Stomach (tissue), 8 donors: ENCODE measurements at regions not wholly inside any gene's neighbourhood (a gene's known extent, or its start where the extent isn't known, plus 50 kb on each side); places are given as distances from the start of the nearest gene placed in this dataset.

ENCODE experiments used
- DNase-seq, 2 donors: peaks; one replicate each; pipeline versions ENCODE4 v3.0.0 to v3.0.0-alpha.2; 2013 to 2019
- H3K27ac ChIP-seq, 5 donors: fragments of 200-600 bp in 4 of 5; sonication (generic) in 4 of 5; one replicate each; pipeline ENCODE4 v1.5.1; 2013 to 2019; ENCODE audit warnings: mild to moderate bottlenecking in 1 of 5, moderate library complexity in 1 of 5
- H3K27me3 ChIP-seq, 3 donors: fragments of 200-600 bp; sonication (generic); one replicate each; pipeline ENCODE4 v1.5.1; 2017 to 2019; ENCODE audit warnings: mixed run types in 1 of 3
- H3K36me3 ChIP-seq, 4 donors: fragments of 200-600 bp; sonication (generic); 1 replicate in 3 of 4; 2 replicates in 1 of 4; pipeline ENCODE4 v1.5.1; 2016 to 2019
- H3K4me1 ChIP-seq, 4 donors: fragments of 200-600 bp; sonication (generic); one replicate each; pipeline ENCODE4 v1.5.1; 2016 to 2019
- H3K4me3 ChIP-seq, 4 donors: fragments of 200-600 bp; sonication (generic) in 3 of 4; one replicate each; pipeline ENCODE4 v1.5.1; 2016 to 2019; ENCODE audit warnings: mild to moderate bottlenecking in 1 of 4
- H3K9me3 ChIP-seq, 4 donors: fragments of 200-600 bp; sonication (generic); one replicate each; pipeline ENCODE4 v1.5.1; 2016 to 2019
- EP300 ChIP-seq: sonication (generic); formaldehyde crosslinking; IDR thresholded peaks from one replicate; pipeline ENCODE4 v1.6.1; 2017; ENCODE audit warnings: antibody characterized with exemption
- POLR2A ChIP-seq, 4 donors: fragments of 450-650 bp; IDR thresholded peaks; one replicate each; pipeline ENCODE4 v1.6.1; 2016; ENCODE audit warnings: antibody characterized with exemption in 4 of 4, control low read depth in 2 of 4, mild to moderate bottlenecking in 1 of 4, moderate library complexity in 1 of 4
- POLR2AphosphoS5 ChIP-seq, 3 donors: sonication (generic); formaldehyde crosslinking; IDR thresholded peaks; one replicate each; pipeline ENCODE4 v1.6.1; 2016; ENCODE audit warnings: antibody characterized with exemption in 3 of 3
- WGBS, 5 donors: extraction: QIAGEN DNeasy Blood & Tissue Kit in 3 of 5; methylation state at CpG; one replicate each; pipeline versions ENCODE4 v1.1.5 to v1.1.7; 2013 to 2018; 5-methylcytosine and 5-hydroxymethylcytosine counted together
- intact Hi-C: fragments of 100-400 bp; cut with DNase I; formaldehyde crosslinking; loops from one replicate; pipeline ENCODE4 v1.15.1; 2023; ENCODE audit warnings: low total_unique reads
- TF ChIP-seq, protein P1 (sequence below), 7 experiments: fragments of 450-650 bp in 4 of 7; fragments of 200-600 bp in 3 of 7; sonication (generic) in 3 of 7; IDR thresholded peaks; one replicate each; pipeline ENCODE4 v1.5.1; 2016 to 2019; ENCODE audit warnings: antibody characterized with exemption in 7 of 7, control low read depth in 2 of 7, mild to moderate bottlenecking in 1 of 7
- donor health status: healthy with polysubstance abuse.
- donor health status: Bipolar disorder and iron deficiency.
- donor health status: healthy.

DNA sequence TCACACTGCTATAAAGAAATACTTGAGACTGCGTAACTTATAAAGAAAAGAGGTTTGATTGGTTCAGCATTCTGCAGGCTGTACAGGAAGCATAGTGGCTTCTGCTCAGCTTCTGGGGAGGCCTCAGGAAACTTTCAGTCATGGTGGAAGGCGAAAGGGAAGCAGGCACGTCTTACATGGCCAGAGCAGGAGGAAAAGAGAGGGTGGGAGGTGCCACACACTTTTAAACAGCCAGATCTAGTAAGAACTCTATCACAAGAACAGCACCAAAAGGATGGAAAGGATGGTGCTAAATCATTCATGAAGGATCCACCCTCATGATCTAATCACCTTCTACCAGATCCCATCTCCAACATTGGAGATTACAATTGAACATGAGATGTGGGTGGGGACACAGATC, 145.5 kb upstream of the OSR1 start:
- Histone ChIP-seq H3K27me3 (no peaks in the 10 kb centered on the region), H3K9me3 (no peaks in the 10 kb centered on the region), H3K4me3 (no peak overlapping the region), H3K36me3 (no peaks in the 10 kb centered on the region), H3K27ac (no peak overlapping the region), H3K4me1 (peaks cover 4 to 22% (median 10%) of the 10 kb centered on the region in 4 donors)
- TF ChIP-seq EP300 (no peak), POLR2AphosphoS5 (IDR thresholded peaks at IDR 0.05) (no peak), POLR2A (IDR thresholded peaks at IDR 0.05) (no peak)
- TF ChIP-seq, protein P1, sequence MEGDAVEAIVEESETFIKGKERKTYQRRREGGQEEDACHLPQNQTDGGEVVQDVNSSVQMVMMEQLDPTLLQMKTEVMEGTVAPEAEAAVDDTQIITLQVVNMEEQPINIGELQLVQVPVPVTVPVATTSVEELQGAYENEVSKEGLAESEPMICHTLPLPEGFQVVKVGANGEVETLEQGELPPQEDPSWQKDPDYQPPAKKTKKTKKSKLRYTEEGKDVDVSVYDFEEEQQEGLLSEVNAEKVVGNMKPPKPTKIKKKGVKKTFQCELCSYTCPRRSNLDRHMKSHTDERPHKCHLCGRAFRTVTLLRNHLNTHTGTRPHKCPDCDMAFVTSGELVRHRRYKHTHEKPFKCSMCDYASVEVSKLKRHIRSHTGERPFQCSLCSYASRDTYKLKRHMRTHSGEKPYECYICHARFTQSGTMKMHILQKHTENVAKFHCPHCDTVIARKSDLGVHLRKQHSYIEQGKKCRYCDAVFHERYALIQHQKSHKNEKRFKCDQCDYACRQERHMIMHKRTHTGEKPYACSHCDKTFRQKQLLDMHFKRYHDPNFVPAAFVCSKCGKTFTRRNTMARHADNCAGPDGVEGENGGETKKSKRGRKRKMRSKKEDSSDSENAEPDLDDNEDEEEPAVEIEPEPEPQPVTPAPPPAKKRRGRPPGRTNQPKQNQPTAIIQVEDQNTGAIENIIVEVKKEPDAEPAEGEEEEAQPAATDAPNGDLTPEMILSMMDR (IDR thresholded peaks at IDR 0.05): no peak
- 81 to 96% (median 93%) methylated on average over 3 of the region's 3 CpGs for WGBS, 5 donors
- DNase-seq: no peak
- intact Hi-C loops: no loop called here

DNA sequence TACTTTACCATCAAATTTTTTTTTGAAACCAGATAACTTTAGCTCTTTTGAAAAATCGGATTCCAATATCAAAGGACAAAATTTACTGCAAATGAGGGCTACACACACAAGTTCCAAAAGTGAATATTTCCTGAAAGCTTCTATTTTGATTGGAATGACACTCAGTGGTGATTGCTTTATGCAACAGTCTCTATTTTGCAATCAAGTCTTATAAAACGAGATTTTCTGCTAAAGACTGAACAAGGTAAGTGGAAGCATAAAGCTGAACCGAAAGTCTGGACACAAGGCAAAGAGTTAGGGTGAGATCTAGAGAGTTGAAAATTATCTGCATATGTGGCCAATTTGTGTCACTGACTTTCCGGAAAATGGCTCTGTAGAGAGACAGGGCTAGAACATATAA, 145.0 kb upstream of the OSR1 start:
- Histone ChIP-seq H3K9me3 (no peaks in the 10 kb centered on the region), H3K27me3 (no peaks in the 10 kb centered on the region), H3K36me3 (no peaks in the 10 kb centered on the region), H3K27ac (no peak overlapping the region), H3K4me1 (peaks cover 4 to 22% (median 10%) of the 10 kb centered on the region in 4 donors), H3K4me3 (no peak overlapping the region)
- no peak for DNase-seq
- WGBS, 5 donors: 84 to 94% (median 89%) methylated on average over 4 of the region's 4 CpGs
- intact Hi-C loops: no loop called here
- TF ChIP-seq POLR2A (IDR thresholded peaks at IDR 0.05) (no peak), POLR2AphosphoS5 (IDR thresholded peaks at IDR 0.05) (no peak), EP300 (no peak)
- TF ChIP-seq, protein P1 (IDR thresholded peaks at IDR 0.05): no peak

DNA sequence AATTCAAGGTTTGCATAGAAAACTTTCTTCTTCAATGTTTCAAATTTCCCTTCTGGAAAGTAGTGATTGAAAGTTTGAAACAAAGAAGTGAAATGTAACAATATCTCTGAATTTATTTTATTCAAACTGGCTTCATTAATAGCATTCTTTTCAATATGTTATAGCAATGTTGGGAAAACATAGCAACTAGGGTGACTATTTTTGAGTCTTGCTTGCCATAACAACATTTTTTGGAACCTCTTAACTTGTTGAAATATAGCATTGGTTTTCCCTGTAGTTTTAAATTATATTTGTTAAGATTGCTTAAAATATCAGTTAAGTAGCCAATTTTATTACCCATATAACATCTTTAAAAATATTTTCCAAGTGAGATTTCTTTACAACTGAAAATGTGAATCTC, 141.7 kb upstream of the OSR1 start:
- DNase-seq: no peak
- H3K4me3 ChIP-seq: no peak overlapping the region
- H3K27me3 ChIP-seq: no peaks in the 10 kb centered on the region
- no peaks in the 10 kb centered on the region for H3K36me3 ChIP-seq
- no peak for TF ChIP-seq POLR2AphosphoS5 (IDR thresholded peaks at IDR 0.05)
- TF ChIP-seq EP300: no peak
- TF ChIP-seq, protein P1 (IDR thresholded peaks at IDR 0.05): no peak
- TF ChIP-seq POLR2A (IDR thresholded peaks at IDR 0.05): no peak
- H3K4me1 ChIP-seq: peaks cover 4 to 11% (median 8%) of the 10 kb centered on the region in 4 donors
- intact Hi-C loops: no loop called here
- no peak overlapping the region for H3K27ac ChIP-seq
- H3K9me3 ChIP-seq: no peaks in the 10 kb centered on the region

DNA sequence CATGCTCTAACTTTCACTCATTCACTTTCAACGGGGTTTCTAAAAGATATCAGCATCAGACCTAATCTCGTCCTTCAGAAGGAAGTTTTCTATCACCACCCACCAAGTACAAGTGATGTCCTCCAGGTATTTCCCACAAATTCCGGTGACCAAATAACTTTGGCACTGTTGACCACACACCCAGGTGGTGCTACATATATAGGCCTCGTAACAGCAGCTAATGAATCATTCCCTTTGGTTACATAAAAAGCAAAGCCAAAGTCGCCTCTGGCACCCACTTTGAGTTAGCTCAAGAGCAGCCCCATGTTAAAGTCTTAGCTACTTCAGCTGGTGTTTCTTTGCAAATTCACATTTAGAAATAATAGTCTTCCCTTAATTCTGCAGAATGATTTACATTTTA, 138.2 kb upstream of the OSR1 start:
- no peak overlapping the region for H3K27ac ChIP-seq
- WGBS, 5 donors: 79 to 89% (median 81%) methylated on average over 5 of the region's 5 CpGs
- TF ChIP-seq EP300 (no peak), POLR2A (IDR thresholded peaks at IDR 0.05) (no peak)
- DNase-seq: no peak
- no peaks in the 10 kb centered on the region for H3K36me3 ChIP-seq
- H3K4me1 ChIP-seq: no peaks in the 10 kb centered on the region
- H3K9me3 ChIP-seq: no peaks in the 10 kb centered on the region
- intact Hi-C loops: no loop called here
- H3K4me3 ChIP-seq: no peak overlapping the region
- H3K27me3 ChIP-seq: no peaks in the 10 kb centered on the region

DNA sequence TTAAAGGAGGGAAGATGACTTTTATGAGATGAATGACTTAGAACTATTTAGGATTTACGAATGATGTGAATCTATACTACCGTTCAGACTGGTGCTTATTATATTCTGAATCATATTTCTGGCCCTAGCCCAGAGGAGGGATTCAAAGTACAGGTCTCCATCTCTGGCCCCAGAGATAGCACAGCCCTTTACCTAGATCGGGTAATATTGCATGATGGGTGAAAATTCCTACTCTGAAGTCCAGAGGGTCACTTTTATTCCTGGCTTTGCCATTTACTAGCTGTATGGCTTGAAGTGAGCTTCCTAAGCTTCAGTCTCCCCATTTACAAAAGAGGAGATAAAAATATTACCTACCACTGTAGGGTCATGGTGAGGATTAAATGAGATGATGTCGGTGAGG, 135.8 kb upstream of the OSR1 start:
- H3K4me1 ChIP-seq: peaks cover 0 to 6% (median 0%) of the 10 kb centered on the region in 4 donors
- H3K27ac ChIP-seq: no peak overlapping the region
- TF ChIP-seq, protein P1 (IDR thresholded peaks at IDR 0.05): no peak
- TF ChIP-seq POLR2AphosphoS5 (IDR thresholded peaks at IDR 0.05) (no peak), EP300 (no peak), POLR2A (IDR thresholded peaks at IDR 0.05) (no peak)
- H3K27me3 ChIP-seq: no peaks in the 10 kb centered on the region
- DNase-seq: no peak
- H3K36me3 ChIP-seq: no peaks in the 10 kb centered on the region
- no peak overlapping the region for H3K4me3 ChIP-seq
- WGBS, 5 donors: 76 to 86% (median 81%) methylated on average over 4 of the region's 4 CpGs
- intact Hi-C loops: no loop called here
- no peaks in the 10 kb centered on the region for H3K9me3 ChIP-seq
